Tibial nerve (tissue), 4 donors: ENCODE measurements at regions not wholly inside any gene's neighbourhood (a gene's known extent, or its start where the extent isn't known, plus 50 kb on each side); places are given as distances from the start of the nearest gene placed in this dataset.

ENCODE experiments used
- DNase-seq, 2 donors: peaks; one replicate each; pipeline ENCODE4 v3.0.0-alpha.2; 2019; ENCODE audit warnings: low spot score in 2 of 2
- H3K27ac ChIP-seq, 4 donors: fragments of 200-600 bp; sonication (generic) in 3 of 4; one replicate each; pipeline ENCODE4 v1.5.1; 2017 to 2019; ENCODE audit warnings: mild to moderate bottlenecking in 1 of 4
- H3K27me3 ChIP-seq, 2 donors: fragments of 200-600 bp; sonication (generic) in 1 of 2; one replicate each; pipeline versions ENCODE4 v1.5.1 to v1.6.0; 2017 to 2019
- H3K36me3 ChIP-seq, 3 donors: fragments of 200-600 bp; sonication (generic); one replicate each; pipeline ENCODE4 v1.5.1; 2018 to 2019
- H3K4me1 ChIP-seq, 4 donors: fragments of 200-600 bp; sonication (generic) in 3 of 4; one replicate each; pipeline ENCODE4 v1.5.1; 2017 to 2019
- H3K4me3 ChIP-seq, 4 donors: fragments of 200-600 bp; sonication (generic) in 3 of 4; one replicate each; pipeline ENCODE4 v1.5.1; 2017 to 2019; ENCODE audit warnings: mild to moderate bottlenecking in 1 of 4, moderate library complexity in 1 of 4
- H3K9me3 ChIP-seq, 4 donors: fragments of 200-600 bp; sonication (generic) in 3 of 4; one replicate each; pipeline ENCODE4 v1.5.1; 2017 to 2019
- CTCF ChIP-seq, 5 experiments: fragments of 200-600 bp in 3 of 5; fragments of 450-650 bp in 2 of 5; sonication (generic) in 3 of 5; IDR thresholded peaks; one replicate each; pipeline ENCODE4 v1.5.1; 2016 to 2019; ENCODE audit warnings: antibody characterized with exemption in 5 of 5, mild to moderate bottlenecking in 3 of 5, moderate library complexity in 2 of 5
- EP300 ChIP-seq, 2 donors: sonication (generic); formaldehyde crosslinking; IDR thresholded peaks; one replicate each; pipeline ENCODE4 v1.6.1; 2017; ENCODE audit warnings: antibody characterized with exemption in 2 of 2, mild to moderate bottlenecking in 1 of 2
- POLR2A ChIP-seq, 2 donors: fragments of 450-650 bp; IDR thresholded peaks; one replicate each; pipeline ENCODE4 v1.6.1; 2017; ENCODE audit warnings: antibody characterized with exemption in 2 of 2, mild to moderate bottlenecking in 2 of 2, moderate library complexity in 2 of 2
- WGBS, 2 donors: methylation state at CpG; one replicate each; pipeline ENCODE4 v1.1.5; 2018; 5-methylcytosine and 5-hydroxymethylcytosine counted together

- H3K4me3 ChIP-seq = no peak overlapping the region
- DNase-seq = no peak
- peaks cover 0 to 30% (median 5%) of the 10 kb centered on the region in 4 donors for H3K9me3 ChIP-seq
- WGBS, 2 donors = 76 to 78% methylated on average over 7 of the region's 7 CpGs
- H3K36me3 ChIP-seq = no peaks in the 10 kb centered on the region
- no peak overlapping the region for H3K27ac ChIP-seq
- peaks cover 0 to 5% of the 10 kb centered on the region in 2 donors for H3K27me3 ChIP-seq
- no peak for TF ChIP-seq EP300 (IDR thresholded peaks at IDR 0.05)
- no peak for TF ChIP-seq POLR2A (IDR thresholded peaks at IDR 0.05)
- TF ChIP-seq CTCF (IDR thresholded peaks at IDR 0.05) = no peak
- peaks cover 0 to 19% (median 0%) of the 10 kb centered on the region in 4 donors for H3K4me1 ChIP-seq
Observed at GRCh38 chr1:2874207-2874606, 72.7 kb upstream of the TTC34 start.

- H3K27me3 ChIP-seq = peaks cover 0 to 5% of the 10 kb centered on the region in 2 donors
- WGBS, 2 donors = 24 to 48% methylated on average over 23 of the region's 30 CpGs
- peaks cover 0 to 19% (median 0%) of the 10 kb centered on the region in 4 donors for H3K4me1 ChIP-seq
- no peak for DNase-seq
- H3K36me3 ChIP-seq = no peaks in the 10 kb centered on the region
- peaks cover 0 to 28% (median 5%) of the 10 kb centered on the region in 4 donors for H3K9me3 ChIP-seq
- H3K27ac ChIP-seq = peak overlapping the region in 1 of 4 donors; percentile 9
- peak overlapping the region in 1 of 4 donors; percentile 33 for H3K4me3 ChIP-seq
- TF ChIP-seq CTCF (IDR thresholded peaks at IDR 0.05) (no peak), POLR2A (IDR thresholded peaks at IDR 0.05) (no peak), EP300 (IDR thresholded peaks at IDR 0.05) (no peak)
Observed at GRCh38 chr1:2874607-2875480, 73.4 kb upstream of the TTC34 start.

- no peaks in the 10 kb centered on the region for H3K36me3 ChIP-seq
- H3K4me1 ChIP-seq = peaks cover 0 to 19% (median 0%) of the 10 kb centered on the region in 4 donors
- DNase-seq = peak in 1 of 2 donors; percentile 7
- no peak overlapping the region for H3K4me3 ChIP-seq
- TF ChIP-seq CTCF (IDR thresholded peaks at IDR 0.05) (peak; percentile 48 to 84 (median 63)), EP300 (IDR thresholded peaks at IDR 0.05) (no peak), POLR2A (IDR thresholded peaks at IDR 0.05) (no peak)
- peaks cover 0 to 17% (median 4%) of the 10 kb centered on the region in 4 donors for H3K9me3 ChIP-seq
- H3K27me3 ChIP-seq = peaks cover 0 to 5% of the 10 kb centered on the region in 2 donors
- peak overlapping the region in 1 of 4 donors; percentile 9 for H3K27ac ChIP-seq
- 36 to 43% methylated on average over 36 to 39 of the region's 42 CpGs for WGBS, 2 donors
Observed at GRCh38 chr1:2875707-2876561, 74.4 kb upstream of the TTC34 start.

GRCh38 chr1:2876846-2877245 lies 75.4 kb upstream of the TTC34 start:
- H3K9me3 ChIP-seq = peaks cover 0 to 8% (median under 1%) of the 10 kb centered on the region in 4 donors
- peaks cover 0 to 19% (median 0%) of the 10 kb centered on the region in 4 donors for H3K4me1 ChIP-seq
- WGBS, 2 donors = 81 to 90% methylated on average over 12 to 18 of the region's 18 CpGs
- no peaks in the 10 kb centered on the region for H3K36me3 ChIP-seq
- H3K4me3 ChIP-seq = no peak overlapping the region
- TF ChIP-seq POLR2A (IDR thresholded peaks at IDR 0.05) (no peak), CTCF (IDR thresholded peaks at IDR 0.05) (no peak), EP300 (IDR thresholded peaks at IDR 0.05) (no peak)
- peaks cover 0 to 5% of the 10 kb centered on the region in 2 donors for H3K27me3 ChIP-seq
- H3K27ac ChIP-seq = no peak overlapping the region
- no peak for DNase-seq
